GM12873 (cell line): ENCODE measurements at regions not wholly inside any gene's neighbourhood (a gene's known extent, or its start where the extent isn't known, plus 50 kb on each side); places are given as distances from the start of the nearest gene placed in this dataset.

Experiments used
- CTCF ChIP-seq: IDR thresholded peaks from 2 replicates; pipeline ENCODE4 v1.5.1; 2012; ENCODE audit warnings: low read depth, mild to moderate bottlenecking, moderate library complexity, low read length, control low read depth; ENCODE audit not compliant: insufficient read depth; ENCODE audit errors: missing control alignments

GRCh38 chr2:5057891-5058351, 634.3 kb upstream of the SOX11 start:
- TF ChIP-seq CTCF: no peak

GRCh38 chr2:5060956-5061355, 631.2 kb upstream of the SOX11 start:
- TF ChIP-seq CTCF: no peak

GRCh38 chr2:5064687-5065086, 627.5 kb upstream of the SOX11 start:
- no peak for TF ChIP-seq CTCF

DNA sequence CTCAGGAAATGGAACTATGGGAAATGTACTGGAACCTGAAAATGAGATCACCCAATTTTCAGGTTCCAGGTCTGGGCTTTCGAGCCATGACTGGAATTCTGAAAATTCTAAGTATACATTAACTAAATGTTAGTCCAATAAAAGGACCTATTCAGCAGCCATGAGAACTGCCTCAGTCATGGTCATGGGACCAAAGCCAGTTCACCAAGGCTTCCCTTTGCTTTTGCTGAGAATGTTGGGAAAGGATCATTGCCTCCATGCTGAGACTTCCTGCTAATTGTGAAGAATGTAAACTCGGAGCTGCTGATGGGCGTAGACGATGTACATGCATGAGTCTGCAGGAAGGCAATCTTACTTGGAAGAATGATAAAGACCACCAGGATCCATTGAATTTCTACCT, 624.4 kb upstream of the SOX11 start:
- no peak for TF ChIP-seq CTCF

DNA sequence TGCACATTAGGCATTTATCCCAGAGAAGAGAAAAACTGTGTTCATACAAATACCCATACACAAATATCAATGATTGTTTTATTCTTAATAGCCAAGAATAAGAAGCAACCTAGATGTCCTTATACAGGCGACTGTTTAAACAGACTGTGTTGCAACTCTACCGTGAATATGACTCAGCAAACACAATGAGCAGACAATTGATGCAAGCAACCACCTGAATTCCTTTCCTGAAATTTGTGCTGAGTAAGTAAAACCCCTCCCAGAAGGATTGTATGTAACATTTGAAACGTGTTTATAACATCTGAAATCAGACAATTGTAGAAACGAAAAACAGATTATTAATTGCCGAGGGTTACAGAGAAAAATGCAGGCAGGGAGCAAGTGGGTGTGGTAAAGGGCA, 621.9 kb upstream of the SOX11 start:
- no peak for TF ChIP-seq CTCF

DNA sequence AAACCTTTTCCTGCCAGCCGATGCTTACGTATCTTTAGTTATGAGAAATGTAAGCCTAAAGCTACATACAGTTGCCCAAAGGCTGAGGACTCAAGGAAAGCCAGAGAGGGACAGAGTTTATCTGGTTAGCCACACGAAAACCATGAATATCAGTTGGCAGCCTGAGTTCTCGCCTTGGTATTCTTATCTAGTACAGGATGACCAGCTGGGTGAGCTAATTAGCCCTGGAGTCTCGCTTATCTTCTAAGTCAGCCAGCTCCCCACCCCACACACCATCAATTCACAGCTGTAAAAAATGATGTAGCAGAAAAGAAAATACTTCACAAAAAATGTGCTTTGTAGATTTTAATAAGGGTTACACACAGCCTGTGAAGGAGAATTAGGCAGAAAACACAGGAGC, 617.5 kb upstream of the SOX11 start:
- no peak for TF ChIP-seq CTCF

- TF ChIP-seq CTCF: no peak
Measured at GRCh38 chr2:5076599-5076998, 615.6 kb upstream of the SOX11 start.
